G401.6 (cell line): ENCODE measurements at regions not wholly inside any gene's neighbourhood (a gene's known extent, or its start where the extent isn't known, plus 50 kb on each side); places are given as distances from the start of the nearest gene placed in this dataset.

Source experiments
- FAIRE-seq: peaks from 2 replicates; lab custom pipeline; 2012; peaks lifted over from hg19 to GRCh38; lab: Jason Lieb, UNC

- no peak for FAIRE-seq
Measured at GRCh38 chr18:43572163-43572562, 294.9 kb upstream of the SYT4 start.

GRCh38 chr18:43574974-43575373 is 297.7 kb upstream of the SYT4 start:
- no peak for FAIRE-seq

GRCh38 chr18:43578211-43578610 is 300.9 kb upstream of the SYT4 start:
- FAIRE-seq = no peak

- no peak for FAIRE-seq
Measured at GRCh38 chr18:43578706-43579105, 301.4 kb upstream of the SYT4 start.

GRCh38 chr18:43581936-43582519 is 304.7 kb upstream of the SYT4 start:
- FAIRE-seq = no peak

- FAIRE-seq = no peak
Measured at GRCh38 chr18:43587538-43588153, 310.4 kb upstream of the SYT4 start.

- FAIRE-seq = no peak
Measured at GRCh38 chr18:43588838-43589237, 311.5 kb upstream of the SYT4 start.

GRCh38 chr18:43589611-43590151 is 312.4 kb upstream of the SYT4 start:
- FAIRE-seq = no peak

- FAIRE-seq = no peak
Measured at GRCh38 chr18:43590182-43590903, 313.1 kb upstream of the SYT4 start.

GRCh38 chr18:43592269-43592668 is 315.0 kb upstream of the SYT4 start:
- no peak for FAIRE-seq

- FAIRE-seq = no peak
Measured at GRCh38 chr18:43596105-43596712, 318.9 kb upstream of the SYT4 start.

GRCh38 chr18:43601432-43601831 is 324.1 kb upstream of the SYT4 start:
- FAIRE-seq = no peak

- no peak for FAIRE-seq
Measured at GRCh38 chr18:43605224-43605623, 327.9 kb upstream of the SYT4 start.

GRCh38 chr18:43606795-43607194 is 329.5 kb upstream of the SYT4 start:
- FAIRE-seq = no peak

- no peak for FAIRE-seq
Measured at GRCh38 chr18:43620936-43621335, 343.6 kb upstream of the SYT4 start.

- no peak for FAIRE-seq
Measured at GRCh38 chr18:43622024-43622423, 344.7 kb upstream of the SYT4 start.

GRCh38 chr18:43625582-43625981 is 348.3 kb upstream of the SYT4 start:
- FAIRE-seq = no peak

- no peak for FAIRE-seq
Measured at GRCh38 chr18:43627848-43628530, 350.7 kb upstream of the SYT4 start.

- FAIRE-seq = no peak
Measured at GRCh38 chr18:43634994-43635393, 357.7 kb upstream of the SYT4 start.

- FAIRE-seq = no peak
Measured at GRCh38 chr18:43635397-43635796, 358.1 kb upstream of the SYT4 start.

- no peak for FAIRE-seq
Measured at GRCh38 chr18:43642727-43643330, 365.5 kb upstream of the SYT4 start.

GRCh38 chr18:43648002-43648401 is 370.7 kb upstream of the SYT4 start:
- FAIRE-seq = no peak
